GM12891 (cell line): ENCODE measurements at regions not wholly inside any gene's neighbourhood (a gene's known extent, or its start where the extent isn't known, plus 50 kb on each side); places are given as distances from the start of the nearest gene placed in this dataset.

ENCODE experiments used
- PAX5 ChIP-seq: IDR thresholded peaks from 2 replicates; pipeline ENCODE4 v1.6.1; 2011; ENCODE audit warnings: low read length, moderate library complexity, mild to moderate bottlenecking; ENCODE audit not compliant: insufficient read depth, severe bottlenecking
- POLR2A ChIP-seq: IDR thresholded peaks from 2 replicates; pipeline ENCODE4 v1.6.1; 2011; ENCODE audit warnings: low read depth, low read length, control low read depth
- POLR2AphosphoS5 ChIP-seq: IDR thresholded peaks from 2 replicates; pipeline ENCODE4 v1.6.1; 2011; ENCODE audit warnings: low read depth, low read length, control low read depth
- POU2F2 ChIP-seq: IDR thresholded peaks from 2 replicates; pipeline ENCODE4 v1.6.1; 2011; ENCODE audit warnings: low read depth, mild to moderate bottlenecking, control low read depth, low read length, moderate library complexity
- SPI1 ChIP-seq: IDR thresholded peaks from 2 replicates; pipeline ENCODE4 v1.6.1; 2011; ENCODE audit warnings: low read depth, low read length, control low read depth
- TAF1 ChIP-seq: IDR thresholded peaks from 2 replicates; pipeline ENCODE4 v1.6.1; 2011; ENCODE audit warnings: low read depth, low read length, control low read depth

- TF ChIP-seq POLR2AphosphoS5: no peak
- no peak for TF ChIP-seq POLR2A
- TF ChIP-seq TAF1: no peak
- no peak for TF ChIP-seq SPI1
- TF ChIP-seq PAX5: no peak
- no peak for TF ChIP-seq POU2F2
Measured at GRCh38 chr5:44942524-44943001, 133.8 kb downstream of the MRPS30 start.
